ENCODE measurements at regions not wholly inside any gene's neighbourhood (a gene's known extent, or its start where the extent isn't known, plus 50 kb on each side); places are given as distances from the start of the nearest gene placed in this dataset.

GRCh38 chr4:182143822-182144625 is 99.2 kb upstream of the TENM3 start:
- DNase-seq (ENCODE audit: low spot score) = peak; percentile 65

- DNase-seq (ENCODE audit: low spot score) = no peak
Measured at GRCh38 chr4:182144626-182145333, 98.4 kb upstream of the TENM3 start.

- peak; percentile 15 for DNase-seq (ENCODE audit: low spot score)
Measured at GRCh38 chr4:182145334-182145905, 97.8 kb upstream of the TENM3 start.

GRCh38 chr4:182147391-182147790 is 95.8 kb upstream of the TENM3 start:
- DNase-seq (ENCODE audit: low spot score) = no peak

GRCh38 chr4:182150645-182151044 is 92.6 kb upstream of the TENM3 start:
- no peak for DNase-seq (ENCODE audit: low spot score)

GRCh38 chr4:182155806-182156205 is 87.4 kb upstream of the TENM3 start:
- no peak for DNase-seq (ENCODE audit: low spot score)

GRCh38 chr4:182163180-182163579 is 80.0 kb upstream of the TENM3 start:
- DNase-seq (ENCODE audit: low spot score) = no peak

GRCh38 chr4:182169572-182169971 is 73.6 kb upstream of the TENM3 start:
- DNase-seq (ENCODE audit: low spot score) = no peak

GRCh38 chr4:182169987-182170386 is 73.2 kb upstream of the TENM3 start:
- DNase-seq (ENCODE audit: low spot score) = no peak

- DNase-seq (ENCODE audit: low spot score) = no peak
Measured at GRCh38 chr4:182170417-182170935, 72.7 kb upstream of the TENM3 start.

- no peak for DNase-seq (ENCODE audit: low spot score)
Measured at GRCh38 chr4:182174979-182175378, 68.2 kb upstream of the TENM3 start.

GRCh38 chr4:182175788-182176519 is 67.2 kb upstream of the TENM3 start:
- no peak for DNase-seq (ENCODE audit: low spot score)

- no peak for DNase-seq (ENCODE audit: low spot score)
Measured at GRCh38 chr4:182177166-182177565, 66.0 kb upstream of the TENM3 start.

- peak; percentile 20 for DNase-seq (ENCODE audit: low spot score)
Measured at GRCh38 chr4:182179105-182179504, 64.1 kb upstream of the TENM3 start.

- no peak for DNase-seq (ENCODE audit: low spot score)
Measured at GRCh38 chr4:182179751-182180150, 63.5 kb upstream of the TENM3 start.

- DNase-seq (ENCODE audit: low spot score) = no peak
Measured at GRCh38 chr4:182185491-182185890, 57.7 kb upstream of the TENM3 start.

GRCh38 chr4:182187674-182188073 is 55.5 kb upstream of the TENM3 start:
- no peak for DNase-seq (ENCODE audit: low spot score)

GRCh38 chr4:182188622-182189021 is 54.6 kb upstream of the TENM3 start:
- peak; percentile 11 for DNase-seq (ENCODE audit: low spot score)

GRCh38 chr4:182189103-182189878 is 53.9 kb upstream of the TENM3 start:
- peak; percentile 71 for DNase-seq (ENCODE audit: low spot score)

- no peak for DNase-seq (ENCODE audit: low spot score)
Measured at GRCh38 chr4:182190306-182190705, 52.9 kb upstream of the TENM3 start.

GRCh38 chr4:182192511-182193181 is 50.6 kb upstream of the TENM3 start:
- no peak for DNase-seq (ENCODE audit: low spot score)

All from RKO (cell line).